ENCODE measurements at regions not wholly inside any gene's neighbourhood (a gene's known extent, or its start where the extent isn't known, plus 50 kb on each side); places are given as distances from the start of the nearest gene placed in this dataset.
"Not testable (repeated sequence)": the region's sequence is repeated elsewhere in the genome, so short reads cannot be mapped to it uniquely, and the experiment has no call there.

GRCh38 chr11:88061111-88061510 lies 114.1 kb downstream of the RAB38 start:
- no peak for DNase-seq
- Histone ChIP-seq H3K4me3 (ENCODE audit: low read depth, low read length) (no peak overlapping the region), H3K27me3 (no peaks in the 10 kb centered on the region; the same call in 1 of the 2 replicates), H3K4me1 (no peaks in the 10 kb centered on the region), H3K36me3 (no peaks in the 10 kb centered on the region), H3K9me3 (no peaks in the 10 kb centered on the region)
- TF ChIP-seq CTCF (IDR thresholded peaks at IDR 0.05; ENCODE audit: low read depth, low read length) = no peak

GRCh38 chr11:88059326-88059725 lies 115.9 kb downstream of the RAB38 start:
- TF ChIP-seq CTCF (IDR thresholded peaks at IDR 0.05; ENCODE audit: low read depth, low read length) = no peak
- Histone ChIP-seq H3K9me3 (no peaks in the 10 kb centered on the region), H3K36me3 (no peaks in the 10 kb centered on the region), H3K4me1 (no peaks in the 10 kb centered on the region), H3K4me3 (ENCODE audit: low read depth, low read length) (no peak overlapping the region), H3K27me3 (no peaks in the 10 kb centered on the region; the same call in 1 of the 2 replicates)
- no peak for DNase-seq

- H3K4me3 ChIP-seq (ENCODE audit: low read depth, low read length) = no peak overlapping the region
- no peaks in the 10 kb centered on the region for H3K36me3 ChIP-seq
- H3K4me1 ChIP-seq = no peaks in the 10 kb centered on the region
- no peak for DNase-seq
- H3K9me3 ChIP-seq = no peaks in the 10 kb centered on the region
- no peak for TF ChIP-seq CTCF (IDR thresholded peaks at IDR 0.05; ENCODE audit: low read depth, low read length)
- H3K27me3 ChIP-seq = no peaks in the 10 kb centered on the region
These were observed 123.8 kb downstream of the RAB38 start for GRCh38 chr11:88051396-88051795.

GRCh38 chr11:88050247-88050646 lies 125.0 kb downstream of the RAB38 start:
- H3K27me3 ChIP-seq = no peaks in the 10 kb centered on the region
- no peaks in the 10 kb centered on the region for H3K36me3 ChIP-seq
- H3K9me3 ChIP-seq = no peaks in the 10 kb centered on the region
- no peak for DNase-seq
- H3K4me3 ChIP-seq (ENCODE audit: low read depth, low read length) = no peak overlapping the region
- H3K4me1 ChIP-seq = no peaks in the 10 kb centered on the region
- TF ChIP-seq CTCF (IDR thresholded peaks at IDR 0.05; ENCODE audit: low read depth, low read length) = no peak

- H3K9me3 ChIP-seq; DNase-seq; H3K36me3 ChIP-seq; H3K4me1 ChIP-seq; H3K27me3 ChIP-seq; H3K4me3 ChIP-seq (ENCODE audit: low read depth, low read length): not testable (repeated sequence)
These were observed 130.0 kb downstream of the RAB38 start for GRCh38 chr11:88045288-88045687.

- H3K9me3 ChIP-seq; H3K4me1 ChIP-seq; H3K36me3 ChIP-seq; H3K4me3 ChIP-seq (ENCODE audit: low read depth, low read length); H3K27me3 ChIP-seq; DNase-seq: not testable (repeated sequence)
These were observed 130.6 kb downstream of the RAB38 start for GRCh38 chr11:88044658-88045057.

GRCh38 chr11:88043149-88043548 lies 132.1 kb downstream of the RAB38 start:
- no peaks in the 10 kb centered on the region for H3K36me3 ChIP-seq
- H3K4me1 ChIP-seq = no peaks in the 10 kb centered on the region
- H3K9me3 ChIP-seq = no peaks in the 10 kb centered on the region
- no peak for DNase-seq
- peaks cover 3% of the 10 kb centered on the region; the same call in 1 of the 2 replicates for H3K27me3 ChIP-seq
- H3K4me3 ChIP-seq (ENCODE audit: low read depth, low read length) = no peak overlapping the region
- TF ChIP-seq CTCF (IDR thresholded peaks at IDR 0.05; ENCODE audit: low read depth, low read length) = no peak

Data from BE2C (cell line).